ENCODE measurements at regions not wholly inside any gene's neighbourhood (a gene's known extent, or its start where the extent isn't known, plus 50 kb on each side); places are given as distances from the start of the nearest gene placed in this dataset.

GRCh38 chr14:105880616-105881015 is 354.2 kb downstream of the TMEM121 start:
- TF ChIP-seq POLR2AphosphoS5 (IDR thresholded peaks at IDR 0.05; ENCODE audit: low read depth, low read length) = no peak
- TF ChIP-seq POLR2A (IDR thresholded peaks at IDR 0.05; ENCODE audit: low read depth, low read length) = no peak
